HCT116 (cell line): ENCODE measurements at regions not wholly inside any gene's neighbourhood (a gene's known extent, or its start where the extent isn't known, plus 50 kb on each side); places are given as distances from the start of the nearest gene placed in this dataset.

Source experiments
- ATAC-seq: fragments of 200-7000 bp; cut with Tn5 transposase; 2 replicates; pipeline ENCODE4 v1.9.1; 2020; ENCODE audit warnings: mild to moderate bottlenecking, moderate library complexity
- BruUV-seq: library from RNA; stranded (reverse); fragments of 400-500 nt; replicated peaks from 2 replicates; lab custom pipeline; 2021; lab: Mats Ljungman, UMichigan
- CTCF ChIA-PET: fragments of 300-600 bp; sonication (Branson Sonifier 250); formaldehyde crosslinking; loops from one replicate; lab custom pipeline; 2021; ENCODE audit warnings: antibody characterized with exemption; lab: Charles Lee
- POLR2A ChIA-PET: fragments of 300-600, 350-600 bp; sonication (Branson Sonifier 250); formaldehyde crosslinking; loops from one replicate; lab custom pipeline; 2021; ENCODE audit warnings: antibody characterized with exemption; lab: Charles Lee
- RAD21 ChIA-PET, 2 experiments: fragments of 300-600 bp; sonication (Branson Sonifier 250); formaldehyde crosslinking; loops; one replicate each; lab custom pipeline; 2023; ENCODE audit warnings: low total read pairs in 2 of 2; ENCODE audit not compliant: uncharacterized antibody in 2 of 2, unreplicated experiment in 2 of 2, low non-redundant PET in 1 of 2; lab: Charles Lee
- DNase-seq: peaks from one replicate; pipeline ENCODE4 v3.0.0-alpha.2; 2010; ENCODE audit warnings: low read depth, low spot score
- H2AFZ ChIP-seq: fragments of 200-600 bp; shearing (Covaris generic), sonication (generic); 2 replicates; pipeline ENCODE4 v1.6.1; 2017; ENCODE audit warnings: low read depth, mixed run types, mixed read lengths, antibody characterized with exemption, low read length; ENCODE audit not compliant: poor library complexity, severe bottlenecking
- H3K27ac ChIP-seq: 2 replicates; pipeline ENCODE4 v1.5.1; 2012; ENCODE audit warnings: low read depth, low read length
- H3K27me3 ChIP-seq: fragments of 200-600 bp; sonication (generic); 2 replicates; pipeline ENCODE4 v1.6.1; 2016; ENCODE audit warnings: mixed run types, low read length, mixed read lengths; ENCODE audit not compliant: insufficient read depth
- H3K36me3 ChIP-seq, 2 experiments: fragments of 200-500 bp in 1 of 2; fragments of 200-600 bp in 1 of 2; sonication (Bioruptor generic) in 1 of 2; sonication (generic) in 1 of 2; 2 replicates each; pipeline versions ENCODE4 v1.5.1 to v1.6.1; 2014 to 2016; ENCODE audit warnings: low read length in 2 of 2, inconsistent platforms in 1 of 2, mixed read lengths in 1 of 2, mixed run types in 1 of 2; ENCODE audit not compliant: insufficient read depth in 2 of 2, control insufficient read depth in 1 of 2
- H3K4me1 ChIP-seq, 2 experiments: fragments of 200-600 bp in 1 of 2; sonication (generic) in 1 of 2; 2 replicates each; pipeline versions ENCODE4 v1.5.1 to v1.6.1; 2012 to 2017; ENCODE audit warnings: low read length in 2 of 2, inconsistent platforms in 1 of 2, mild to moderate bottlenecking in 1 of 2, mixed read lengths in 1 of 2, mixed run types in 1 of 2, moderate library complexity in 1 of 2; ENCODE audit not compliant: insufficient read depth in 2 of 2, control insufficient read depth in 1 of 2
- H3K4me2 ChIP-seq: fragments of 200-600 bp; sonication (generic); 2 replicates; pipeline ENCODE4 v1.6.1; 2017; ENCODE audit warnings: mixed run types, low read length, mixed read lengths
- H3K4me3 ChIP-seq, 2 experiments: fragments of 200-600 bp in 1 of 2; sonication (generic) in 1 of 2; replicated peaks in 1 of 2; 2 replicates each; pipeline ENCODE4 v1.5.1; 2011 to 2016; ENCODE audit warnings: low read length in 2 of 2, control low read depth in 1 of 2, low read depth in 1 of 2, mild to moderate bottlenecking in 1 of 2, mixed read lengths in 1 of 2, mixed run types in 1 of 2
- H3K79me2 ChIP-seq: fragments of 200-600 bp; sonication (generic); 2 replicates; pipeline ENCODE4 v1.6.1; 2017; ENCODE audit warnings: mild to moderate bottlenecking, mixed run types, low read length, moderate library complexity, mixed read lengths; ENCODE audit not compliant: insufficient read depth
- H3K9ac ChIP-seq: fragments of 200-600 bp; sonication (generic); 2 replicates; pipeline ENCODE4 v1.6.1; 2016; ENCODE audit warnings: low read length, mixed read lengths
- H3K9me2 ChIP-seq: fragments of 200-600 bp; sonication (generic), shearing (Covaris generic); 2 replicates; pipeline ENCODE4 v1.6.1; 2017; ENCODE audit warnings: mixed run types, mild to moderate bottlenecking, moderate library complexity; ENCODE audit not compliant: insufficient read depth
- H3K9me3 ChIP-seq, 2 experiments: fragments of 200-500 bp in 1 of 2; fragments of 200-600 bp in 1 of 2; sonication (Bioruptor generic) in 1 of 2; sonication (generic) in 1 of 2; 2 replicates each; pipeline ENCODE4 v1.6.1; 2014 to 2017; ENCODE audit warnings: low read length in 2 of 2, mixed read lengths in 2 of 2, inconsistent platforms in 1 of 2, low read depth in 1 of 2, mild to moderate bottlenecking in 1 of 2, mixed run types in 1 of 2, moderate library complexity in 1 of 2; ENCODE audit not compliant: control insufficient read depth in 1 of 2, insufficient read depth in 1 of 2
- H4K20me1 ChIP-seq: fragments of 200-600 bp; sonication (generic), shearing (Covaris generic); 2 replicates; pipeline ENCODE4 v1.6.1; 2017; ENCODE audit warnings: mixed run types, mild to moderate bottlenecking, moderate library complexity; ENCODE audit not compliant: insufficient read depth
- EZH2 ChIP-seq: fragments of 200-600 bp; sonication (generic); IDR thresholded peaks from 2 replicates; pipeline ENCODE4 v1.6.1; 2017; ENCODE audit warnings: antibody characterized with exemption, mixed run types
- EZH2phosphoT487 ChIP-seq: fragments of 200-600 bp; IDR thresholded peaks from 2 replicates; pipeline ENCODE4 v1.6.1; 2018; ENCODE audit warnings: antibody characterized with exemption, borderline replicate concordance
- JUND ChIP-seq: IDR thresholded peaks from 2 replicates; pipeline ENCODE4 v1.6.1; 2012
- POLR2A ChIP-seq: IDR thresholded peaks from 2 replicates; pipeline ENCODE4 v1.7.0; 2011; ENCODE audit warnings: borderline replicate concordance; ENCODE audit not compliant: insufficient read depth, insufficient read length; ENCODE audit errors: extremely low read depth
- REST ChIP-seq: IDR thresholded peaks from 2 replicates; pipeline ENCODE4 v1.6.1; 2012; ENCODE audit warnings: low read depth
- SIN3A ChIP-seq: IDR thresholded peaks from 2 replicates; pipeline ENCODE4 v1.6.1; 2012; ENCODE audit warnings: low read depth
- SP1 ChIP-seq: IDR thresholded peaks from 2 replicates; pipeline ENCODE4 v1.6.1; 2012; ENCODE audit warnings: low read depth
- TCF7L2 ChIP-seq: IDR thresholded peaks from 2 replicates; pipeline ENCODE4 v1.7.0; 2011; ENCODE audit warnings: borderline replicate concordance, inconsistent platforms; ENCODE audit not compliant: insufficient read depth, insufficient read length; ENCODE audit errors: extremely low read depth
- intact Hi-C: fragments of 100-400 bp; cut with micrococcal nuclease; formaldehyde crosslinking; loops from 2 replicates; pipeline ENCODE4 v1.10.0; 2022

DNA sequence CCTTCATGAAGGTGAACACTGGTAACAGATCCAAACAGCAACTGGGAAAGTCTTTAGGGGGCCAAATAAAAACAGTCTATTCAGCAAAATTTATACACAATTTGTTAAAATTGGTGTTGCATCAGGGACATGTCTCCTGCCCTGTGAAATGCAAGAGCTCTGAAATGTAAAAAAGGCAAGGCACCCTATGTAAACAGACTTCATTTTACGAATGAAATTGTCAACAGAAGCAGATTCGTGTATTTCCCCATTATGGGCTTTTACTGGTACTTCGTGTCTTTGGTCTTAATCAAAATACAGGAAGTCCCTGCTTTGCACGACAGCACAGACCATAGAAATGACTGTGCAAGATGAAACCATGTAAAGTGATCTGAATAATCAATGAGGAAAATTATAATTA, 127.3 kb upstream of the THBS1 start:
- POLR2A ChIA-PET, result no interaction called here
- Histone ChIP-seq H2AFZ (no peak overlapping the region), H3K36me3 (no peaks in the 10 kb centered on the region), H4K20me1 (no peaks in the 10 kb centered on the region), H3K9ac (no peak overlapping the region), H3K79me2 (no peaks in the 10 kb centered on the region), H3K4me1 (no peaks in the 10 kb centered on the region), H3K9me3 (no peaks in the 10 kb centered on the region), H3K4me2 (no peak overlapping the region), H3K27me3 (no peaks in the 10 kb centered on the region), H3K27ac (no peak overlapping the region), H3K9me2 (no peaks in the 10 kb centered on the region), H3K4me3 (no peak overlapping the region)
- TF ChIP-seq JUND, result no peak
- TF ChIP-seq REST, result no peak
- no peak for TF ChIP-seq SIN3A
- TF ChIP-seq SP1, result no peak
- no peak for TF ChIP-seq POLR2A
- no peak for TF ChIP-seq EZH2
- TF ChIP-seq EZH2phosphoT487, result no peak
- no peak for TF ChIP-seq TCF7L2
- ATAC-seq (no peak), DNase-seq (no peak)
- intact Hi-C loops, result no loop called here
- CTCF ChIA-PET, result no interaction called here
- RAD21 ChIA-PET, result no interaction called here
- BruUV-seq, result no TSS peak
